Embryonic facial prominence (tissue), 1 donor: ENCODE measurements at regions not wholly inside any gene's neighbourhood (a gene's known extent, or its start where the extent isn't known, plus 50 kb on each side); places are given as distances from the start of the nearest gene placed in this dataset.

Source experiments
- DNase-seq: peaks from one replicate; pipeline ENCODE4 v3.0.0-alpha.2; 2016; ENCODE audit errors: extremely low spot score

DNA sequence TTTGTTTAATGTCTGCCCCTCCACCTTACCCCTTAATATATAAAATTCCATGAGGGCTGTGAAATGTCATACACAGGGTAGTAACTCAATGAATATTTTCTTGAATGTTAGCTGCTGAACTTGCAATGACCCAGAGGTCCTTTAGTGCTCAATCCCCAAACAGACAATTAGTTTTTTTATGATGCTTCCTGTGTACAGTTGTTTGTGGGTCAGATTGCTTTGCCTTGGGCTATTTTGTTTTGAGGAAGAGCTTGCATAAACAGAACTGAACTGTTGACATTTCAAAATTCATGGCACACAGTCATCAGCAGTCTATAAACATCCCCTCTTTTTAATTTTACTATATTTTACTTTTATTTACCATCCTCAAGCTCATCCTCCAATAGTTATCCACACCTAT lies 820.5 kb upstream of the SEL1L start:
- DNase-seq: no peak

DNA sequence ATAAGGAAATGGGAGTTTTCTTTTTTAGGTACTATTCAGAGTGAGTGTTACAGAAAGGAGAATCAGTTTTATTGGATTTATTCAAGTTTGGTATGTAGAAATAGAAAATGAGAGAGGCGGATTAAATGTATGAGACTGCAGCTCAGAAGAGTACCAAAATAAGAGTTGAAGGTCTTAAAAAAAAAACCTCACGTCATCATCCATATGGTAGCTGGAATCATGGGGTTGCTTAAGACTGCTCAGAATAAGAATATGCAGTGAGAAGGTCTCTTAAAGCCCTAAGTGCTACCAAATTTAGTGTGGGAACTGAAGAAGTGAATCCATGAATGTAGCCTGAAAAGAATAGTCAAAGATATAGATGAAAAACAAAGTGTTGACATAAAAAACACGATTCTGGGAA lies 825.5 kb upstream of the SEL1L start:
- no peak for DNase-seq

DNA sequence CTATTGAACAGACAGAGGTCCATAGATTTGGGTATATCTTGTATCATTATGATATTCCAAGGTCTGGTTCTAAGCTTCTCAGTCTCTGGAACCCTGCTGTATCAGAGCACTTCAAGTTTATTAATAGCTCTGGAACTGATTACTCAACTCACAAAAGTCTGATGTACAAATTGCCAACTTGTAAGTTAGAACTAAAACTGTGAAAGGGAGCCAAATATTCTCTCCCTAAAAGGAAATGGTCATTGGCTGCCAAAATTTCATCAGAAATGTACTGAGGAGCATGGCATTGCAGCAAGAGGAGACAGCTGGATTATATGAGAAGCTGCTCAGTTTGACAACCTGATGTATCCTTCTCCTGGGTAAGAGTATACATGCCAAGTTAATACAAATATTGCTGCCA lies 828.8 kb upstream of the SEL1L start:
- no peak for DNase-seq

DNA sequence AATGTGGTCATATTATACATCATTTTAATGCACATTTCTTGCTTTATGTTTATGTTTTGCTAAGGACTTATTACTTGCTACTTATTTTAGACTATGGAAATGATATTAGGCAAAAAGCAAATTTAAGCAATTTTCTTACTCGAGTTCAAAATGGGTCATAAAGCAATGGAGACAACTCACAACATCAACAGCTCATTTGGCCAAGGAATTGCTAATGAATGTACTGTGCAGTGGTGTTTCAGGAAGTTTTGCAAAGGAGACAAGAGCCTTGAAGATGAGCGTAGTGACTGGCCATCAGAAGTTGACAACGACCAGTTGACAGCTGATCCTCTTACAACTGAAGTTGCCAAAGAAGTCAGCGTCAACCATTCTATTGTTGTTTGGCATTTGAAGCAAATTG lies 831.8 kb upstream of the SEL1L start:
- DNase-seq: no peak

DNA sequence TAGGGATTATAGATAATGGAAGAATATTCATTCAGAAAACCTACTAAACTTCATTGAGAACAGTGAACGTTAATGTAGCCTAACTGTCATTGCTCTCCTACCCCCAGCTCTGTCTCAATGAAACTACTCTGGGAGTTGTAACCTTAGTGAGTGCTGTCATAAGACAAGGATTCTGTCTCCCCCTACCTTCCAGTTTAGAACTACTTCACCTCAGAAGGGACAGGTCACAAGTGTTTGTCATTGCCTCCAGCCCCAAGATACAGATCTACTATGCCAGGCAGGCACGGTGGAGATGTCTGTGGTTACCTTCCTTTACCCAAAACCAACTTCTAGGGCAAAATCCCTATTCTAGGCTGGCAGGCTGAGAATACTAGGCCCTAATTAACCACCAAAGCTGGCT lies 833.1 kb upstream of the SEL1L start:
- no peak for DNase-seq

DNA sequence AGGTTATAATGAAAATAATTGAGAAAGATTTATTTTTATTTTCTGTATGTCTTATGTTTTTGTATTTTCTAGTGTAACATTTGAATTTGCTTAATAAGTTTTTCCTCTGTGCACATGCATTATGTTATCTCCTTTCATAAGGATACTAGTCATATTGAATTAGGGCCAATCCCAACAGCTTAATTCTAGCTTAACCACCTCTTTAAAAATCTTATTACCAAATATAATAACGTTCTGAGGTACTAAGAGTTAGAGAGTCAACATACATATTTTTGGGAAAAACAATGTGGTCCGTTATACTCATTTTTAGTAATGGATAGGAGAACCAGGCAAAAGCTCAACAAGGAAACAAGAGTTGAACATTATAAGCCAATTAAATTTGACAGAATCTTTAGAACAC lies 845.6 kb upstream of the SEL1L start:
- DNase-seq: no peak

DNA sequence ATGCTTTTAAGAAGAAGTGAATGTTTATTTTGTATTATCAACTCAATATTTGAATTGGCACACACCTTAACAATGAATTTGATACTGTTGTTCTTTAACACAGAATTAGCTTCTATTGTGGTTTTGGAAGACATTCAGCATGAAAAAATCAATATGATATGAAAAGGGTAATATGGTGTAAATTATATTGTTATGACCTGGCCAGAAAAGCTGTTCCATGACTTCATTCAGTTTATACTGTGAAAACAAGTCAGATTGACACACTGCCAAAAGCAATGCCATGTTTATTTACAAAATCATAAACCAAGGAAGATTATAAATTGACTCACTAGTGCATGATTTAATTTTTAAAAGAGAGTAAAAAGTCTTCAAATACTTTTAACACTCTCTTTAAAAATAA lies 851.4 kb upstream of the SEL1L start:
- DNase-seq: no peak

DNA sequence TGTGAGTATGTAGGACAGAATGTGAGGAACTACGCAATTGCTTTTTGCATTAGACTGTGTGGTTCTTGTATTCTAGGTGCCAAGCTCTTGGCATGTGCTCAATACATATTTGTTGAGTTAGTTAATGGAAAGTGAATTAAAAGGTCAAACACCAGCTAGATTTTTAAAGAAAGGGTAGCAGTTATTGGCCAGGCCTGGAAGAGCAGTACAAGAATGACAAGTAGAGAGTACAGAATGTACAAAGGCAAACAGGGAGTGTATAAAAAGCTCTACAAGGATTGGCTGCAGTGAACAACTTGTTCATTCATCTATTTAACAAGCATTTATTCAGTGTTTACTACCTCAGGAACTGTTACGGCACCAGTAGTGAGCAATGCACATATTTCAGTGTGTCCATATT lies 854.0 kb upstream of the SEL1L start:
- DNase-seq: no peak

DNA sequence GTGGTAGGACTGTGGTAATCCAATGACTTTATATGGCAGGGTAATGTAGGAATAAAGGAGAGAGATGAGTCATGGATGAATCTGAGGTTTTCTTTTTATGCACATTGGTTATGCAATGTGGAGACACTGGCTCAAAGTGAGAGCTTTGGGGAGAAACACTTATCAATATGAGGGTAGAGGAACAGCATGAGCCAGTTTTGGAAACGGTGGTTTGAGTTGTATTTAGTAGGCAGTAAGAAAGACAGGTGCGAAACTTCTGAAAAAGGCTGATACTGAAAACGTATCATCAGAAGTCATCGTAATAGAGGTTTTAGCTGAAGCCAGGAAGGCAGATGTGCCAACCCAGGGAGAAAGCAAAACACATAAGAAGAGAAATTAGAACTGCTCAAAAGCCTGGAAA lies 854.8 kb upstream of the SEL1L start:
- no peak for DNase-seq

DNA sequence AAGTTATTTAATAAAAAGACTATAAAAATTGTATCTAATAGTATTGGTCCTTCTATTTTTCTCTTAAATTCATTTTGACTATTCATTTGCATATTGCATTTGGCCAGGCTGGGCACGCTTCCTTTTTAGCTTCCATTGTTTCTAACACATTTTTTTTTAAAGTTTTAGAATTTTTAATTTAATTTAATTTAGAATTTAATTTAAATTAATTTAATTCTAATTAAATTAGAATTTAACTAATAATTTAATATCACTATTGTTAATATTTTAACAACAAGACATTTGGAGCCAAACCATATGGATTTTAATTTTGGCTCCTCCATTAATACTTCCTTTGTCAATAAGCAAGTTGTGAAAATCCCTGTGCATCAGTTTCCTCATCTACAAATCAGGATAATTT lies 856.9 kb upstream of the SEL1L start:
- no peak for DNase-seq

DNA sequence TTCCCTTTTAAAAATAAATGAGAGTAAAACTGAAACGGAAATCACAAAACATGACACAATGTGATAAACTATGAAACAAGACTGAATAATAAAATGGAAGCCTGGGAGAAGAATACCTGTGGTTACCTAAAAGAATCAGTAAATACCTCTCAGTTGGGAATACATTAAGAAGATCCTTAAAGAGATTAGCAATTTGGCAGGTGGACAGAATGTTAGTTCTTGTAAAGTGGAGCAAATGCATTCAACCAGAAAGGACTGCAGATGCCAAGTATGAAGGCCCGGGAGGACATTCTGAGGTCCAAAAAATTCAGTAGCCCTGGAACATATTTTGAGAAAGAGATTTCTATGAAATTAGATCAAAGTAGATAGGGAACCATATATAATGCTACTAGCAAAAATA lies 861.3 kb upstream of the SEL1L start:
- DNase-seq: no peak

DNA sequence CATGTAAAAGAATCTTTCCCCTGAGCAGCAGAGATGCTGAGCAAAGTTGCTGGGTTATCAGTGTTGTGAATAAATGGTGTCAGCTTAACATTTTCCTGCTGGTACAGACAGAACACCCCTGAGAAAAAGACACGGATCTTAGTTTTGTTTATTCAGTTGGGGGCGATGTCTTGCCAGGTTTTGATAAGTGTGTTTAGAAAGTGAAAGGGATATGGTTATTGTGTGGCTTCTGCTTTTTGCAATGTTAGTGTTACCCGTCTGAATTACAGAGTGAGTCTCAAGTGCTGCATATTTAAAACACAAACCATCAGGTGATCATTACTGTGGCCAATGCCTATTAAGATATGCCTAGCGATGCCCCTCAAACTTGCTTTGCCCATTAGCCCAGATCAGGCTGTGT lies 864.6 kb upstream of the SEL1L start:
- DNase-seq: no peak

DNA sequence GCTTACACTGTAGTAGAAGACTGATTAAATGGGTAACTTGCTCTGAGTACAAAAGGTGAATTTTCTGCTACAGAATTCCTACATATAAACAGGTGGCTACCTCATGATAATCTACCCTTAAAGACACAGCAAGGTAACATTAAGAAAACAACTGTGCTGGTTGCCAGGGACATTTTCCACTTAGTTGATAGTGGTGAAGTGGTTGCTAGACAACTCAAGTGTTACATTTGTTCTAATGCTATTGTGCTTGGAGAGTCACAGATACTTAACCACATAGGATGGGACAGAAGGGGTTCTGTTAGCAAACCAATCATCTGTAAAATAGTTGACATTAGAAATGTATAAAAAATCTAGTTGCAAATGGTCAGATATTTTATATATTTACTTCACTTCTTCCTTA lies 870.3 kb upstream of the SEL1L start:
- no peak for DNase-seq

DNA sequence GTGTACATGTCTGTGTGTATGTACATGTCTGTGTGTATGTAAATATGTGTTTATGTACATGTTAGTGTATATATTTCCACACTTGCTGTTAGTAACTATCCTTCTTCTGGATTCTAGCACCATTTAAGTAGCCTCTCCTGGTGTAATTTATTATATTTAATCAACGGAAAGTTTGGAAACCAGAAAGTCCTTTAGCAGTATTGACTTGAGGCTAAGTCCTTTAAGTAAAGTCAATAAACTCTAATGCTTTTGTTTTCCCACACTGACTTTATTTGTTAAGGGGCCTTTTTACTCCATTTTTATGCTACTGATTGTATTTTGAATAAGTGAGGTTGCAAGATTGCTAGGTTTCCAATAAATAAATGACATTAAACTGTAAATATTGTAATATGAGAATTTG lies 876.4 kb upstream of the SEL1L start:
- DNase-seq: no peak

DNA sequence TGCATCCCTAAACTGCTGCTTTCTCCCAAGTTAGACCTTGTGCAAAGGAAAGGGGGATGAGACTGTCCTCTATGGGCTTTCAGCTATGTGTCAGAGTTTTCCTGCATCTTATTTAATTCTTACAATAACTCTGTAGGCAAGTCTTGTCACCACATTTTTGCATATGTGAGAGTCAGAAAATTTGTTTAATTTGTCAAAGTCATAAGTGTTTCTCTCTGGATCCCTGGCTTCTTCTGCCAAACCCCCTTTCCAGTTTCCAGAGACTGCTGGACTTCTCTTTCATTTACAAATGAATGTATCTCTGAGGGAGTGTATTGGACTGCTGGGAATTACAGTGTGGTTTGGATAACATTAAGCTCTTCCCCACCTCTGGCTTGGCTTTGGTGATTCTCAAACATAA lies 877.6 kb upstream of the SEL1L start:
- DNase-seq: no peak

DNA sequence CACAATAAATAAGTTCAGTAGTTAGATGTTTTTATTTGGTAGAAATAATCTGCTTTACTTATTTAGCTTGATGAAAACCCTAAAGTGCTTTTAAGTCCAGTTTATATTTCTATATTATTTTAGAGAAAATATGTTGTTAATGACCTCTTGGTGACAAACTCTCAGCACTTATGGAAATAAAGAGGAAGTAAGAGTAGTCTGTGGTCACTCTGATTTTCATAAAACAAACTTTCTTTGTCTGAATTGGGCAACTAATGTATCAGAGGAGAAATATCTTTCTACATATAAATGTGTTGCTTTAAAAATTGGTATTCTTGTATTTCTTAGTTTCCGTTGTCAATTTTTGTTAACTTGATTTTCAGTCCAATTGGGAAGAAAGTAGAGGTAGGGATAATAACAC lies 878.9 kb upstream of the SEL1L start:
- no peak for DNase-seq

DNA sequence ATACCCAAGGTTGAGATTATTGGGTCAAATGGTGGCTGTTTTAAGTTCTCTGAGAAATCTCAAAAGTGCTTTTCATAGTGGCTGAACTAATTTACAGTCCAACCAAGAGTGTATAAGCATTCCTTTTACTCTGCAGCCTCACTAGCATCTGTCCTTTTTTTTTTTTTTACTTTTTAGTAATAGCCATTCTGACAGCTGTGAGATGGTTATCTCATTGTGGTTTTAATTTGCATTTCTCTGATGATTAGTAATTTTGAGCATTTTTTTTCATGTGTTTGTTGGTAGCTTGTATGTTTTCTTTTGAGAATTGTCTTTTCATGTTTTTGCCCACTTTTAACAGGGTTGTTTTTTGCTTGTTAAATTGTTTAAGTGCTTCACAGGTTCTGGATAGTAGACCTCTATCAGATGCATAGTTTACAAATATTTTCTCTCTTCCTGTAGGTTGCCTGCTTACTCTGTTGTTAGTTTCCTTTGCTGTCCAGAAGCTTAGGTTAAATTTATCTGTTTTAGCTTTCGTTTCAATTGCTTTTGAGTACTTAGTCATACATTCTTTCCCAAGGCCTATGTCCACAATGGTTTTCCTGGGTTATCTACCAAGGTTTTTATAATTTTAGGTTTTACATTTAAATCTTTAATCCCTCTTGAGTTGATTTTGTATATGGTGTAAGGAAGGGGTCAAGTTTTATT lies 881.3 kb upstream of the SEL1L start:
- no peak for DNase-seq

DNA sequence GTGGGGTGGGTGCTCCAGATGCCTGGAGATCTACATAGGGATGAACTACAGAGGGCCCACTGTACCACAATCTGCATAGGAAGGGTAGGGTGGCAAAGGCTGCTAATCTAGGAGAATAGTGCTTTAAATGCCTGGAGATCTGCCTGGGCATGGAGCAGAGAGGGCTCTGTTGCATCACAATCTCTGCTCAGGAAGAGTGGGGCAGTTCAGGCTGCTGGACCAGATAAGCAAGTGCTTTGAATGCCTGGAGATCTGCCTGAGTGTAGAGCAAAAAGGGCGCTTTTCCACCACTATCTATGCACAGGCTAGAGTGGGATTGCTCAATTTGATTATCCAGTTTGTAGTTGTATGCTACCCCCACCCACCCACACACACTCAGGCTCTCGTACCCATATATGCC lies 886.3 kb upstream of the SEL1L start:
- DNase-seq: no peak

DNA sequence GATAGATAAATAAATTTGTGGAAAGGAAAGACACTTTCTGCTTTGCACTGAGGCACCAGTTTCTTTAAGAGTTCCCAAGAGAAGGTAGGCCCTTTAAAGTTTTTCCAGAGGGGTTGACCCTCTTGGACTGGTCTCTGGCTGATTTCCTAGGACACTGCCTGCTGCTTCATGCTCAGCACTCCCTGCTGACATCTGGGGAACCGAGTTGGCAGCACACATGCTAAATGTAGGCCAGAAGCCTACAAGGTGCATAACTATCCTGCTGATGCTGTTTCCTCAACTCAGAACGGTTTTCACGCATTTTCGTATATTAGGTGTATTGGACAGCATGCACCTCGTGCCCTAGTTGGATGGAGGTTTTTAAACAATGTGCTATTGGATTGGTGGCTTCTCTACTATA lies 887.2 kb upstream of the SEL1L start:
- no peak for DNase-seq

DNA sequence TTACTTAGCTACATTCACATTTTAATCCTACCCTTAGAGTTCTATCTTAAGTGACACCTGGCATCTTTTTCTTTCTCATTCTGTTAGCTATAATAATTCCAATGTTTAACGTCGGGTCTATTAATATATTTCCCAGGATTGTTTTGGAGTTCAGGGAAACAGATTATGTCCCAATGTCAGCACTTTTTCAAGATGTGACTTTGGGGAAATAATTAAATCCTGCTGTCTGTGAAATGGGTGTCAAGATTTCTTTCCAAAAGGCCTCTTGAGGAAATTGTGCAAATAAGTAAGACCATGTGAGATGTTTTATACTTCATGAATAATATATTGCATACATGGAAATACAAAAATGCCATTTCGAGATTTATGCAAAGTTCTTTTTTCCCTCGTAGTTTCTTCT lies 887.6 kb upstream of the SEL1L start:
- no peak for DNase-seq

DNA sequence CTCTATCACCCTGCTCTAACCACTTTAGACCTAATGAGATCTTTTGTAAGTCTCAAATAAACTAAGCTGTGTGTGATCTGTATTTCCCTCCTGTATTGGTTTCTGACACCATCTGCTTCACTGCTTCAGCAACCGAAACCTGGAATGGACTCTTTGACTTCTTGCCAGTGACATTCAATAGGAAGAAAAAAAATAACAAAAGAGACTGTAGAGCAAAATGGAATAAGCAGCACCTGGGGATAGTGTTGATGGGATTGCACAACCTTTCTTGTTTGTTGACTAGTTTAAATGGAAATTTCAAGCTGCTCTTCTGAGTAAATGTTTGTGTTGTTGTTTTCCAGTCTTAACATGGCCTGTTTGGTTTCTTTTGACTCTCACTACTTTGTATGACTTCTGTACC lies 888.6 kb upstream of the SEL1L start:
- DNase-seq: no peak

DNA sequence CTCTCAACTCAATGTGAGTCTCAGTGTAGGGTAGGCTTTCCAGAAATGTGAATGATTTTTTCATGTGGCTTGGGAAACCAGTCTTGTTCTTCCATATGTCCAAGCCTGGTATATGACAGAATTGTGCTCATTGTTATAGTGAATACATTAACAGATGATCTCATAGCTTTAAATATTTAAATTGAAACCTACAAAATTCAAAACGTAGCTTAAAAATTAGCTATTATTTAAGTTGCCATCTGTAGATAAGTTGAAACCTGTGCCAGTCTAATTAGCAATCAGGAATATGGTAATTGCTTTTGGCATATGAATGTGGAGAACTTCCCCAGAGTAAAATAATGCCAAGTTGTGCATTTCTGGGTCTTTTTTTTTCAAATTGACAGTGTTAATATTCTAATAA lies 891.6 kb upstream of the SEL1L start:
- no peak for DNase-seq

DNA sequence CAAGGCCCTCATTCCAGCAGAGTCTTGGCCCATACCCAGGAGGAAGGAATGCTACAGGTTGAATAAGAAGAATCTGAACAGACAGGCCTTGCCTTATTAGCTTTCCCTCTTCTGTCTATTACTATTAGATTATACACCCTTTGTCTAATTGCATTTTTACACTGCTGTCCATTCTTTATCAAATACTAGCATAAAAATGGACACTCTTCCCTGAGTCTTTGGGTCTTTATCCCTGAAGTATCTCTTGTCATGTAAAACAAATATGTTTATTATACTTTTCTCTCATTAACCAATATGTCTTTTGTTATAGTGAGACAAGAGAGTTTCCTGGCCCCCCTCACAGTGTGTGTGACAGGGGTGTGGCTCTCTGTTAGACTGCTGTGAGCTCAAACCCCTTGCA lies 897.4 kb upstream of the SEL1L start:
- DNase-seq: no peak

DNA sequence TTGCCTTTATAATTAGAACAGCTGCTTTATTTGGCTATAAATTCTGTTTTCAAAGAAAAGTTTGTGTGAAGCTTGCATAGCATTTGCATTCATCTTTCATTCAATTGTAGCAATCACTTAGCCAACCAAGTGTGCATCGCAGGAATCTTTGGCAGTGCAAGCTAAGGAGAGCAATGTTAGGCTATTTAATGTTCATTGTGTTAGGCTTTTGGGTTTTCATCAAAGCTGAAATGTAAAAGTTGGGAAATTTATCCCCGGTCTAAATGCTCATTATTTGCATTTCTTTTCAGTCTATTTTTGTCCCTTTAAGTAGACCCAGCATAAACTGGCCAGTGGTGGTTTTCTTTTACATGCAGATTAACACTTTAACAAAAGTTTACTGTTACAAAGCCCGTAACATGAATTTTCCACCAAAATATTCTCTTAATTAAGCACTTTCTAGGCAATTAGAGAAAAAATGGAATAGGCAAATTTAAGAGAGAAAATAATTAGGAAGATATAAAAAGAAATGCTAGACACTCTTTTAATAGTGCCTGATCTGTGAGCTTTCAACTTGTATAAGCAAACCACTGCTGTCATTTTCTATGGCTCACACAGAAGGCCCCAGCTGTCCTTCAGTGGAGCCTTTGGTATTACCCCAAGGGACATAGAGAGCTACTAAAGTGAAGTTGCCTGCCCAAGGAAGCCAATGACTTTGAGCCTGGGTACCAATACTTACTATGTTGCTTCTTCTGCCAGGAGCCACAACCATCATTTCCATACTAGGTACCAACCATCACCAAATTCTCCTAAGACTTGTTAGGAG lies 898.9 kb upstream of the SEL1L start:
- no peak for DNase-seq
